NCI-H345 treated with DMSO at 0.1 percent for 48 hours (cell line): ENCODE measurements at regions not wholly inside any gene's neighbourhood (a gene's known extent, or its start where the extent isn't known, plus 50 kb on each side); places are given as distances from the start of the nearest gene placed in this dataset.
"Not testable (repeated sequence)": the region's sequence is repeated elsewhere in the genome, so short reads cannot be mapped to it uniquely, and the experiment has no call there.

Source experiments
- DNase-seq: peaks from one replicate; lab custom pipeline; 2025; ENCODE audit not compliant: unreplicated experiment; lab: John Stamatoyannopoulos, UW

DNA sequence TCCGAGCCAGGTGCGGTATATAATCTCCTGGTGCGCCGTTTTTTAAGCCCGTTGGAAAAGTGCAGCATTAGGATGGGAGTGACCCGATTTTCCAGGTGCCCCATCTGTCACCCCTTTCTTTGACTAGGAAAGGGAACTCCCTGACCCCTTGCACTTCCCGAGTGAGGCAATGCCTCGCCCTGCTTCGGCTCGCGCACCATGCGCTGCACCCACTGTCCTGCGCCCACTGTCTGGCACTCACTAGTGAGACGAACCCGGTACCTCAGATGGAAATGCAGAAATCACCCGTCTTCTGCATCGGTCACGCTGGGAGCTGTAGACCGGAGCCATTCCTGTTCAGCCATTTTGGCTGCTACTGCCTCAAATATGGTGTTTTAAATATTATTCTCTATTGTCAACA is 198.0 kb downstream of the MEIS1 start:
- DNase-seq: not testable (repeated sequence)

DNA sequence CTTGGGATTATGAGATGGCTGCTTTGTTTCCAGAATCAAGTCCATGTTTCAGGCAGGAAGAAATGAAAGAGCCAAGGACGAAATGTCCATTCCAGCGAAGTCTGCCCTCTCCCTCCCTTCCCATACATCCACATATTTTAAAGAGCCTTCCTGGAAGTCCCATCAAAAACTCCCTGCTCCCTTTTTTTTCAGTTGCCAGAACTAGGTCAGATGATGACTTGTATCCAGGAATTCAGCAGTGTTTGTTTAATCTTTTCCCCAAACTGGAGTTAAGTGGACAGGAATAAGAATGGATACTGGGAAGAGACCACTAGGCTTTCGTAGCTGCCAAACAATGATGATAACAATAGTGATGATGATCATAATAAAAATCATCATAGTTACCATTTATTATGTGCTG is 198.7 kb downstream of the MEIS1 start:
- no peak for DNase-seq

DNA sequence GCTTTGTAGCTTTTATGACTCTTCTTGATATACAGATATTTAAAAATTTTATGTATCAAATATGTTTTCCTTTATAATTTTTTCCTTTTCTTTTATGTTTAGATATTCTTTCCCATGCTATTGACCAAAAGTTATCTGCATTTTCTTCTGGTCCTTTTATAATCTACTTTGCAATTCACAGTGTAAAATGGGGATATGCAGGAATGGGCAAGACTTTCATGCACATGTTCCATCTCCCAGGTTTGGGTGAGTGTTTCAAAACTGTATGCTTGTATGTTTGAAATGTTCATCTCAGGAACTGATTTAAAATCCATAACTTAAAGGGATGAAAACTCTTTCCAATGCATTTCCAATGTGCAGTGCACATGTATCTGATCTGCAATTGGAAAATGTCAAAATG is 199.9 kb downstream of the MEIS1 start:
- DNase-seq: no peak

DNA sequence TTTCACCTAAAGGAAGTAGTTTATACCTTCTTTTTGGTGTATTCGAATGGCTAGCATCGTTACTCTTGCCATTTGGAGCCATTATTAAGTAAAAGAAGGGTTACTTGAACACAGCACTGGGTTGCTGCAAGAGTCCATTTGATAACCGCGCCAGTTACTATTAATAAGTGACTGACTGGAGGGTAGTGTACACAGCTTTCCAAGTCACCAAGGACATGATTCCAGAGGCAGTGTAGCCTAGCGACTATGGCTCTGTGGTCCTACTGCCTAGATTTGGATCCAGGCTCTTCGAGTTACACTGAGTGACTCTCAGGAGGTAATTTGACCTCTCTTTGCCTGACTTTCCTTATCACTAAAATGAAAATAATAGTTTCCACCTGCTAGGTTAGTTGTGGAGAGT is 206.8 kb downstream of the MEIS1 start:
- DNase-seq: no peak

DNA sequence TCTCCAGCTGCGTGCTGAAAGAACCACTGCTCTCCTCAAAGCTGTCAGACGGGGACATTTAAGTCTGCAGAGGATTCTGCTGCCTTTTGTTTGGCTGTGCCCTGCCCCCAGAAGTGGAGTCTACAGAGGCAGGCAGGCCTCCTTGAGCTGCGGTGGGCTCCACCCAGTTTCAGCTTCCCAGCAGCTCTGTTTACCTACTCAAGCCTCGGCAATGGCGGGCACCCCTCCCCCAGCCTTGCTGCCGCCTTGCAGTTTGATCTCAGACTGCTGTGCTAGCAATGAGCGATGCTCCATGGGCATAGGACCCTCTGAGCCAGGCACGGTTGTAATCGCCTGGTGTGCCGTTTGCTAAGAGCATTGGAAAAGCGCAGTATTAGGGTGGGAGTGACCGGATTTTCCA is 213.2 kb downstream of the MEIS1 start:
- not testable (repeated sequence) for DNase-seq

DNA sequence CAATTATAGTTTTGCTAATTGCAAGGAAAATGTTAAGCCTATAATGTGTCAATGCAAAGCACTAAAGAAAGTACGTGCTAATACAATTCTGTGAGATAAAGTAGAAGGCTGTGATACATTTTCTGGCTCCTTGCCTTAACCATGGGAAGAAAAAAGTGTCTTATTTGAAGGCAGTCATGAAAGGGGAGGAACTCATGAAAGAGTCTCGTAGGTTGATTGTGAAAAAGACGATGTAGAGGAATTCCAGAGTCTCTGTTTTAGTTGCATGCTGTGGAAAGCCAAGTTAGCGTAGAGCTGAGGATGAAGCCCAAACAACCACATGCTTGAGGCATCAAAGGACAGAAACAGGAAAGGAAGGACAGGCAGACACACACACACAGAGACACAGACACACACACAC is 214.1 kb downstream of the MEIS1 start:
- no peak for DNase-seq

DNA sequence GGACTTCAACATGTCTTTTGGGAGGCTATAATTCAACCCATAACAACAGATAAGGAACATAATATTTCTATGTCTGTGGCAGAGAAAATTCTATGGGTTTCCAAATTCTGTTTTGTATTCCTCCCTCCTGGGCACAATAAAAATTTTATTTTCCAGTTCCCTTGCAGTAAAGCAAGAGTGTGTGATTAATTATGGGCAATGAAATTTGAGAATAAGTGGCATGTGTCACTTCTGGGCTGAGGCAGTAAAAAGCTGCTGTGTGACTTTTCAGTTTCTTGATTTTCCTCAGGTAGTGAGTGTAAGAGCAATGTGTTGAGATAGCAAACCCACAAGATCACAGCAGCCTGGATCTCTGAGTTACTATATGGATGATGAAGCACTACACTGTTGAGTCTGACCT is 216.4 kb downstream of the MEIS1 start:
- no peak for DNase-seq

DNA sequence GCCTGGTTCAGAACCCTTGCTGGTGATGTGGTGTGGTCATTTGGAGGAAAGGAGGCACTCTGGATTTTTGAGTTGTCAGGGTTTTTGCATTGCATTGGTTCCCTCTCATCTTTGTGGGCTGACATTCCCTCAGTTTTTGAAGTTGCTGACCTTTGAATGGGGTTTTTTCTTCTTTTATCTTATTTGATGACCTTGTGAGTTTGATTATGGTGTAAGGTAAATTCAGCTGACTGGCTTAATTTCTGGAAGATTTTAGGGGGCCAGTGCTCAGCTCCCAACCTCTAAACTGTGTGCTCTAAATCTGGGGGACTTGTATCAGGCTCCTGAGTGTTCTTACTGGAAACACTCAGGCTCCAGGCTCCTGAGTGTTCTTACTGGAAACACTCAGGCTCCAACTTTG is 225.9 kb downstream of the MEIS1 start:
- DNase-seq: no peak

DNA sequence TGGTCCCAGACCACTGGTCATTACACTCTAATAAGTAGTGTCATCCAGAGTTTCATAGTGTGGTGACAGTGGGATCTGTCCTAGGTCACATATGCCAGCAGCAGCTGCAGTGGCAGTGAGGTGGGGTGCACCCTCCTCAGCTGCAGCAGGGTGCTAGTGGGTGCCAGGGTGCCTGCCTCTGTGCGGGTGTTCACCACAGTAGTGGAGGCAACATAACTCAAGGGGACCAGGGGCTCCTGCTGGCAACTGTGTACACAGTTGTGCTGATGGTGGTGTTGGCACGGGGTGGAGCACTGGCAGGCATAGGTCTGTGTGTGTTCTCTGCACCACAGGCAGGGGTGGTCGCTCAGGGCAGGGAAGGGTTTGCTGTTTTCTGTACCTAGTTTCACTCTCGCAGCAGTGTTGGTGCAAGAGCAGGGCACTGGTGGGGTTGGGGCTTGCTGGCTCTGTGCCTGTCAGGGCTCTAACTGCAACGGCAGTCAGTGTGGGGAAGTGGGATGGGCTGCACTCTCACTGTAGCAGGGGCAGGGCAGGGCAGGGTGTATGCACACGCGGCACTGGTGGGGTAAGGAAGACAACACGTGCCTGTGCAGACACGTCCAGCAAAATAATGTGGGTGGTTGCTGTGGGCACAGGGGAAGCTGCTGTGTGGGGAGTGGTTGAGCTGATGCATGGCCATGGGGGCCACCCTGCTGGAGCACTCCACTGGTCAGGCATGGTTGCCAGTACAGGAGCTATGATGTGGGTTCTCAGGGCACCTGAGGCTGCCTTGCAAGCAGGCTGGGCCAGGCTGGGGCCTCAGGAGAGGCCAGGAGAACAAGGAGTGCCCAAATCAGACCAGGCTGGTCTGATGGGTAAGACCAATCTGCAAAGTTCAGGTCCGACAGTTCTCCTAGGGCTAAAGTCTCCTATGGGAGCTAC is 226.6 kb downstream of the MEIS1 start:
- no peak for DNase-seq

DNA sequence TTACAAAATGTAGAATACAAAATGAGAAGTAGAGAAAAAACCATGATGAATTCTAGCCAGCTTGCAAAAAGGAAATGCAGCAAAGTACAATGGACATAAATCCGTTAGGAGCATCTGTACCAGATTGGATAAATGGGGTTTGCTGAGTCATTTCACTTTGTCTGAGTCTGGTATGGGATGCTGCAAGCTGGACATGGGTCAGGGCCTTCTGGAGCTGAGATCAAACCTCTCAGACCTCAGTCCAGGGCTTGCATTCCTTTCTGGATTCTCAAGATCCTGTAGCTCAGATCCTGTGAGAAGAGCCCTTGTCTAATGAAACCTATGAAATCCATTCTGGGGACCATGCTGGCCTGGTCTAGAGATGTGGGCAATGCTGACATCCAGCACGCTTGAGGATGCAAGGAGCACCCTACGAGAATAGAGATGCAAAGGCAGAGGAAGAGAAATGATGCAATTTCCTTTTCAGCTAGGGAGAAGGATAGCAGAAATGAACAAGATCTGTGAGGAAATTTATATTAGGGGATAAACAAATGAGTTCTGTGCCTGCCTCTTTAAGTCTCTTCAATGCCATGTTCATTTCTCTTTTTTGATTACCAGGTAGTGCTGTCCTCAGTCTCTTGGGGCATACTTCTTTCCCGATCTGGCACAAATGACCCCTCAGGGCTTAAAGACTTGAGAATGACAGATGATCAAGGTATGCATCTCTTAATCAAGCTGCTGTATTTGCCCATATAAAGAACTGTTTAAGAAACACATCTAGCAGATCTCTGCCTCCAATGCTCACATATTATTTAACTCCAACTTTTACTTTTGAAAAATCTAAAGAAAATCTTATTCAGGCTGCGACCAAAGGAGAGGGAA is 230.4 kb downstream of the MEIS1 start:
- DNase-seq: no peak

DNA sequence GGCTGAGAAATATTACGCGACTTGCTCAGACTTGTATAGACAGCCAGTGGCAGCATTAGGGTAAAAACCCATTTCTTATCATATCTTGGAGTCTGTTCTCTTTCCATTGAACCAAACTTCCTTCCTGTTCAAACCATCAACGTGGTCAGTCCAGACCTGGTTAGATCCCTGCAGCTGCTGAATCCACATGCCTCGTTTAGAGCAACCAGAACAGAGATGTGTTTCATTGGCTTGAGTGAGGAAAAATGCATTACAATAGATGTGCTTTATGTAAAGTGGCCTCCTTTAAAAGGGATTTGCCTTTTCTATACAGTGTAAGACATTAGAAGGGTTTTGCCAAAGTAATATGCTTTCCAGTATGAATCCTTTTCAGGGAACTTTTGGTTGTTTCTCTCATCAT is 232.4 kb downstream of the MEIS1 start:
- DNase-seq: no peak

DNA sequence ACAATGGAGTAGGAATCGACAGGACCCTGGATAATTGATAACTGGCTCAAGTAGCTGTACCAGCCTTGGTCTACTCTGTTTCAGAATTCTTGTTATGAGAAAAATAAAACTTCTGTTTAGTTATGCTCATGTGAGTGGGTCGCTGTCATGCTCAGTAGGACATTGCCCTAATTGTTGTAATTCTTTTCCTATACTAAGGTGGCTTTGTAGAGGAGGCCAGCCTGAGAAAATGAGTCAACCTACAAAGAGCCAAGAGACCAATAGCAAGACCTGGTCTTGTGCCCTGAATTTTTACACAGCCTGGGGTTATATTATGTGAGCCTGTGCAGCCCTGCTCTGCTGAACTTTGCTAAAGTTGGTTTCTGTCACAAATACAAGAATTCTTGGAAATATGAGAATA is 238.4 kb downstream of the MEIS1 start:
- no peak for DNase-seq

DNA sequence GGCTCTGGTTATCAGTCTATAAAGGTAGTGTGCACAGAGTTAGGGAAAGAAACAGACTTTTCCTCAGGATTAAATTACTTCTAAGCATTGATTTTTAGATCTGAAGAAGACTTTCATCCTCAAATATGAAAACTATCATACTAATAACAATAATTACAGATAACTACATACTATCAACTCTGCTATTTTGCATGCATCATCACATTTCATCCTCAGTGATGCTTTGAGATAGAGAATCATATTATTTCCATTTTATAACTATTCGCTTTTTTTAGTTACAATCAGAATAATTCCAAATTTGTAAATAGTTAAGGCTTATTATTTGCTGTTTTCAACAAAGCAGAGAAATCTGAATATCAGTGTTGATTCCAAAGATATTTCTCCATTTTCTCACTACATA is 239.2 kb downstream of the MEIS1 start:
- DNase-seq: no peak

DNA sequence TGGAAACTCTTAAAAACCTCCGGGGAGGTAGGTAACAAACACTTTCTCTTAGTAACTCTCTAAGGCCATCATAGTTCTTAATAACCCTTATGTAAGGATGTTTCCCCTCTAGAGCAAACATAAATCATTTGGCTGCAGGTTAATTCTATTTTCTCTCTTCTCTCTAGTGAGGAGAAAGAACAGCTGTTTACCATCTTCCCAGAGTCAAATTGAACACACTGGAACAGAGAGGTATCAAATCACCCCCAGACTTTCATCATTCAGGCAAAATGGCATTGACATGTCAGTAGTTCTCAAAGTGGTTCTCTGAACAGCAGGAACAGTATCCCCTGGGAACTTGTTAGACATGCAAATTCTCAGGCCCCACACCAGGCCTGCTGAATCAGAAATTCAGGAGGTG is 240.7 kb downstream of the MEIS1 start:
- DNase-seq: no peak

DNA sequence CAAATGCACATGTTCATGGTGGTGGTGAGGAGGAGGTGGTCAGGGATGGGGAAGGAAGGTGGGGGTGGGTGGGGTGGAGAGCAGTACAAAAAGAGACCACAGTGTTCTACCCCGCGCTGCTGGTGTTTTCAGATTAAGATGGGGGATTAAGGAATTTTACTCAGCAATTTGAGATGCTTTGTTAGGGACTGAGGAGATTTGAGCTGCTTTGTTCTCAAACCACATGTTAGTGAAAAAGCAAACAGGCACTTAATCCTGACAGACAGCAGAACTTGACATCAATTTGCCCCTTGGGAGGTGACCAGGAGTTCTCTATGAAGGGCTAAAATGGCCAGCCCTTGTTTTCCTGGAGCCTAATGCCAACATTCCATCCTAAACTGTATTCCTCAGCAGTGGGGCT is 244.5 kb downstream of the MEIS1 start:
- DNase-seq: no peak

DNA sequence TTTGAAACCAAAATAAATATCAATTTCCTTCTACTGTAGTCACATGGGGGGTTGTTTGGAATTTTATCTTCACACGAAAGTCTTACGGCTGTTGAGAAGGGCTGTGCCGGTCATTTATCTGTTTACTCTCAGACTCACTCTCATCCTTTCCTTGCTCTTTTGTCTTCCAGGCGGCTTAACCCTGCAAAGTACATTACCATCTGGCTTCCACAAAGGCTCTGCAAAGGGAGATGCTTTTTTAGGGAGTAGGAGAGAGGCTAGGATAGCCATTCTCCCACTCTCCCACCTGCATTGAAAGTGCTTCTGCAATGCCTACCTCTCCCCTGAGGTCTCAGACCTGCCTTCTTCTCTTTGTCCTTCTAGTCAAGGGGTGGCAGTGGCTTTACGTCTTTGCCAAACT is 247.6 kb downstream of the MEIS1 start:
- no peak for DNase-seq

DNA sequence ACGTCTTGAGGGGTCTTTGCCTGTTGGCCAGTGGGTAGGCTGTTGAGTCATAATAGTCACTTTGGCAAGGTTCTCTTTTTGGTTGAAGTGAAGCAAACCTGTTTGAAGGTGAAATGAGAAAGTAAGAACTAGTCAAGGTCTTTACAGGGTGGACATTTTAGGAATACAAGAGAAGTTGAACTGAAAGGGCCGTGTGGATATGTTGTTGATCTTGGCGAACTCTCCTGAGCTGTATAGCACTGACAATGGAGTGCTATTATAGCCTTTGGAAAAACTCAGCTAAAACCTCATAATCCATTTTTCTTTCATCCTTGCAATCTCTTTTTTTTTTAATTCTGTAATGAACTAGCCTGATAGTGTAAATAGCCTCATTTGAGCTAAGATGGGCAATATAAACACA is 248.1 kb downstream of the MEIS1 start:
- no peak for DNase-seq

DNA sequence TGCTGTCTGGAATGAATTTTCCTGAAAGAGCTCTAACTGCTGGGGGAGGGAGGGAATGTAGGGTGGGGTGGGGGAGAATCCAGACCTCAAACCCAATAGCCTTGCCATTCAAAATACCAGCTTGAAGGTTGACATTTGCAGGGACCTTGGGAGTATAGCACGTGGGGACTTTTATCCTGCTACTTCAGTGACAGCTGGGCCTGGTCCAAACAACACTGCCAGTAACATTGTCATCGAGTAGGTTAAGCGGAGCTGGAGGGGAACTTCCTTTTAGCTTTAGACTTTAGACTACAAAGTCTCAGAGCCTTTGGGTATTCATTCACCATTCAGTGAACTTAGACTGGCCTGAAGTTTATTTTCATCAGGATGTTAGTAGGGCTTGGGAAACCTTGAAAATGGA is 248.7 kb downstream of the MEIS1 start:
- no peak for DNase-seq

DNA sequence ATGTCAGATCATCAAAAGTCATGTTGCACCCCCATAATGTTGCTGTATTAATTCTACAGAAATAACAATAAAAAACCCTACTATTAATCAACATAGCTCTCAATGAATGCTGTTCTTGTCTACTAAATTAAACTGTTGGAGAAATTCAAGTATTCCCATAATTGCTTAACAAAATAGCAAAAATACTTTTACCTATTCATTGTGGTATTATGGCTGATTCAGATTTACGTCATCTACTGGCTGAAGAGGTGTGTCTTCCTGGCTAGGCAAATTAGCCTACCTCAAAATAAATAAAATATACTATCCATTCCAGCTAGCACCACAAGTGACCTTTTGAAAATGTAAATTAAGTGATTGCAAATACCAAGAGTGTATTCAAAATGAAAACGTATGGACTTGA is 249.4 kb downstream of the MEIS1 start:
- DNase-seq: no peak

DNA sequence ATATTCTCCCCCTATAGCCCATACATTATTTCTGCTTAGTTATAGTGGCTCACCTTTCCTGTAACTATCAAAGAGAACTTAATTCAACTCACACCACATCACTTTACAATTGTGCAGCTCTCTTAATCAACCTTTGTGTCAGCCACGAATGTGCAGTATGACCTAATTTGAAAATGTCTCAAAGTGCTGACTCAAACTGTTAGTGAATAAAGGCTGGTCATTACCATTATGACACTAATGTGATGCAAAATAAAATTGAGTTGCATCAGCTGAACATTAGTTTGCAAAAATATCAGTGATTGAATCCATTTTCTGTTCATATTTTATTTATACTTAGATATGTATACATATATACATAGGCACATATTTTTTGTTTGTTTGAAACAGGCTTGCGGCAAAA is 251.8 kb downstream of the MEIS1 start:
- DNase-seq: no peak

DNA sequence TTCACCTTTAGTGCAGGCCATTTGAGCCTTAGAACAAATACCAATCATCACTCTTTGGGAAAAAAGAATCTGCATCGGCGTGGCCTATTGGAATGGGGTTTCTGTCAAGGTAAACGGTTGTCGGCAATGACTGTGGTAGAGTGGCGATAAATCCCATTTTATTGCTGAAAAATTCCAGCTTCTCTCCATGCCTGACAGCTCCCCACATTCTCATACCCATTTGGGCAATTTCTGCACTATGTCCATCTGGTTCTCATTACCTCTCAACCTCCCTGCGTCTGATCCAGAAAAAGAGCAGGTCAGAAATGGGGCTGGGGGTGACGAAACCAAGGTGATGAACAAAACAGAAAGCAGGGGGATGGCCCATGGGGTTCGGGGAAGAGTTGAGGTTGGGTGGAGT is 254.0 kb downstream of the MEIS1 start:
- DNase-seq: no peak

DNA sequence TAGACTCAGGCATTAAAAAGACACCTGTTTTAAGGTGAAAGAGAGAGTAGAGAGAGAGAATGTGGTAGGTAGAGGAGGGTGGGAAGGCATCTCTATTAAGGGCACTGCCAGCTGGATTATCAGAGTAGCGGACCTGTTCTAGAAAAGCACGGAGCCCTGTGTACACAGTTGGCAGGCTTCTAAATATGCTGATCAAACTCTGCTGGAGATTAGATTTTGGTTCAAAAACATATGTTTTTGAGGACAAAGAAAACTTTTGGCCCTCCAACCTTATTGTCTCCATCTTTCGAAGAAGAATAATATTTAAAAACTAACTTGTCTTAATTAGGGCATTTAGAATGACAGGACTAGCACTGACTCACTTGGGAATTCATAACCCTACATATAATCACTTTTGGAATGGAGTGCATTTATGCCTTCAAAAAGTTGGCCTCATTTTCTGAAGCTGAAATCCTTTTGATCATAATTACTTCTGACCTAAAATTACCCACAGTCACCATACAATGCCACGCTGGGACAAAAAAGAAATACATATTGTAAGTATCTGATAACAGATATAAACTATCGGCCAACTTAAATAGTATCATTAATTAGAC is 254.6 kb downstream of the MEIS1 start:
- DNase-seq: no peak
